Endothelial cell of hepatic sinusoid (primary cell): ENCODE measurements at regions not wholly inside any gene's neighbourhood (a gene's known extent, or its start where the extent isn't known, plus 50 kb on each side); places are given as distances from the start of the nearest gene placed in this dataset.
"Not testable (repeated sequence)": the region's sequence is repeated elsewhere in the genome, so short reads cannot be mapped to it uniquely, and the experiment has no call there.

Experiments used
- in situ Hi-C: cut with HindIII; loops from 2 replicates; pipeline ENCODE4 v1.10.0; 2017; ENCODE audit warnings: low sequenced_read_pairs

DNA sequence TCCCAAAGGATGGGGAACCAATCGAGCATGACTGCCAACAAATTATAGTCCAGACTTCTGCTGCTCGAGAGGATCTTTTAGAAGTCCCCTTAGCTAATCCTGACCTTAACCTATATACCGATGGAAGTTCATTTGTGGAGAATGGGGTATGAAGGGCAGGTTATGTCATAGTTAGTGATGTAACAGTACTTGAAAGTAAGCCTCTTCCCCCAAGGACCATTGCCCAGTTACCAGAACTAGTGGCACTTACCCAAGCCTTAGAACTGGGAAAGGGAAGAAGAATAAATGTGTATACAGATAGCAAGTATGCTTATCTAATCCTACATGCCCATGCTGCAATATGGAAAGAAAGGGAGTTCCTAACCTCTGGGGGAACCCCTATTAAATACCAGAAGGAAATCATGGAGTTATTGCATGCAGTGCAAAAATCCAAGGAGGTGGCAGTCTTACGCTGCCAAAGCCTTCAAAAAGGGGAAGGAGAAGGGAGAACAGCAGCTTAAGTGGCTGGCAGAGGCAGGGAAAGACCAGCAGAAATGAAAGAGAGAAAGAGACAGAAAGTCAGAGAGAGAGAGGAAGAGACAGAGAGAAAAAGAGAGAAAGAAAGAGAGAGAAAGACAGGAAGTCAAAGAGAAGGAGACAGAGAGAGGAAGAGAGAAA, 224.4 kb upstream of the SLC8A1 start:
- in situ Hi-C loops = not testable (repeated sequence)

DNA sequence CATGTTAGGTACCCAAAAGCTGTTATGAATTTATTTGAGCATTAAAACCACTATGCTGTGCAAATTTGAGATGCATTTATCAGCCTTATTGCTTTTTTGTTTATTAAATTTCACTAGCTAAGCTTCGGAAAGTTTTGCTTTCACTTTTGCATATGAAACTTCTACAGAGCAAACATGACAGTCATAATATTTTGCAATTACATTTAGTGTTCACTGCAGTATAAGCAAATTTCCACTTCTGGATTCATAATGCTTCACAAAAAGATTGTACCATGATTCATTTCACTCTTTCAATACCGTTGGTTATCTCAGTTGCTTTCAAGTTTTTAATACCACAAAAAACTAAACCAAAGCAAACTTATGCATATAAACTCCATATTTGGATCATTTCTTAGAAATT, 228.7 kb upstream of the SLC8A1 start:
- in situ Hi-C loops = no loop called here

DNA sequence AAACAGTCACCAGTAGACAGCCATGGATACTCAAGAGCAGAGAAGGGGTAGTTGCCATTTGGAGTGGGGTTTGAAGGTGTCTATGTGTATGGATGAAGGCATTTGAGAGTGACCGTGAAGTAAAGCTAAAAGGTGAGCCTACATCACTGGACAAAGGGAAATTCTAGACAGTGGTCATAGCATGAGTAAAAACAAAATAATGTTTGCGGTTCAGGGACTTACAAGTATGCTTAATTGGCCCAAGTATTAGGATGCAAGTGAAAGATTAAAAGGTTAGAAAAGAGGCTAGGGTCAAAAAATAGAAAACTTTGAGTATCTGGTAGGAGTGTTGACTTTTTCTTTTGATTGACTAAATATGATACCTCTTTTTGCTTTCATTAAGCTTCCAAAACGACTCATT, 238.1 kb upstream of the SLC8A1 start:
- in situ Hi-C loops = no loop called here

DNA sequence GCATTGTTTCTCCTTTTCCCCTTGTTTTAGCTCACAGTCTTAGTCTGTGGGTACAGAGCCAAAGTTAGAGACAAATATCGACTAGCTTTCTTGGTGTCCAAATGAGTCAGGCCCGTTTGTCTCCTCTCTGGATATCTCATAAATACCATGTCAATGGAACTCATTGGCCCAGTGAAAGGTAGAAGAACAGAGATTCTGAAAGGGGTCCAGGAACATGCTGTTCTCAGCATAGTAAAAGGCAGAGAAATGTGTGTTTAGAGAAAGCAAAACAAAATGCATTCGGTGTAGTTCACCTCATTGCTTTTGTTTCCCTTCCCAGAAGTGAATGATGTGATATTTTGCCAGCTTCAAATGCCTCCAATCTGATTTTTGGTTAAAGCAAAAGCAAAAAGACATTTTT, 238.6 kb upstream of the SLC8A1 start:
- in situ Hi-C loops = no loop called here

DNA sequence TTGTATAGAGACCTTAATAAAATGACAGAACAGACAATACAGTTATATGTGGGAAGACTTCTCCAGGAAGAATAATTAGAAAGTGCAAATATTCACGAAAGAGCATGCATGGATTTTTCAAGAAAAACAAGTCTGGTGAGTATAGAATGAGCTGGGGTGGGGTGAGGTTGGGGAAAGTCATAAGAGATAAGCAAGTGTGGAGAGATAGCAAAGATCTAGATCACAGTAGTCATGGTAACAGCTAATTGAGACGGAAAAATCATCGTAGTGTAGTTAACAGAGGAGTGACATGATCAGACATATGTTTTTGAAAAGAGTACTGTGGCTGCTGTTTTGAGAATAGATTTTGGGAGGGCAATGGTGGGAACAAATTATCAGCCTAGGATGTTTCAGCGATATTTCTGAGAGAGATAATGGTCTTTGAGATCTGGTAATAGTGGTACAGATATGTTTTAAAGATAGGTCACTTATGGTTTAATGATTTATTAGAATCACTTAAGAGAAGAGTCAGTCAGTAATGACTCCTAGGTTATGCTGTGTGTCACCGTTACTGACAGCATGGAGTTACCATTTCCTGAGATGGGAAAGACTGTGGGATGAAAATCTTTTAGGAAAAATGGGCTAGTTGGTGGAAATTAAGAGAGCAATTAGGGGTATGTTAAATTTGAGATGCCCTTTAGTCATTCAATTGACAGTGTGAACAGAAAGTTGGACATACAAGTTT, 248.5 kb upstream of the SLC8A1 start:
- in situ Hi-C loops = no loop called here

DNA sequence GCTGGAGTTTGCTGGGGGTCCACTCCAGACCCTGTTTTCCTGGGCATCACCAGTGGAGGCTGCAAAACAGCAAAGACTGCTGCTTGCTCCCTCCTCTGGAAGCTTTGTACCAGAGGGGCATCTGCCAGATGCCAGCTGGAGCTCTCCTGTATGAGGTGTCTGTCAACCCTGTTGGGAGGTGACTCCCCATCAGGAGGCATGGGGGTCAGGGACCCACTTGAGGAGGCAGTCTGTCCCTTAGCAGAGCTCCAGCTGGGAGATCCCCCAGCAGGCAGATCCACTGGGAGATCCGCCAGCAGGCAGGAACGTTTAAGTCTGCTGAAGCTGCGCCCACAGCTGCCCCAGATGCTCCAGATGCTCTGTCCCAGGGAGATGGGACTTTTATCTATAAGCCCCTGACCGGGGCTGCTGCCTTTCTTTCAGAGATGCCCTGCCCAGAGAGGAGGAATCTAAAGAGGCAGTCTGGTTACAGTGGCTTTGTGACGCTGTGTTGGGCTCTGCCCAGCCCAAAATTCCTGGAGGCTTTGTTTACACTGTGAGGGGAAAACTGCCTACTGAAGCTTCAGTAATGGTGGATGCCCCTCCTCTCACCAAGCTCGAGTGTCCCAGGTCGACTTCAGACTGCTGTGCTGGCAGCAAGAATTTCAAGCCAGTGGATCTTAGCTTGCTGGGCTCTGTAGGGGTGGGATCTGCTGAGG, 260.5 kb upstream of the SLC8A1 start:
- in situ Hi-C loops = not testable (repeated sequence)

DNA sequence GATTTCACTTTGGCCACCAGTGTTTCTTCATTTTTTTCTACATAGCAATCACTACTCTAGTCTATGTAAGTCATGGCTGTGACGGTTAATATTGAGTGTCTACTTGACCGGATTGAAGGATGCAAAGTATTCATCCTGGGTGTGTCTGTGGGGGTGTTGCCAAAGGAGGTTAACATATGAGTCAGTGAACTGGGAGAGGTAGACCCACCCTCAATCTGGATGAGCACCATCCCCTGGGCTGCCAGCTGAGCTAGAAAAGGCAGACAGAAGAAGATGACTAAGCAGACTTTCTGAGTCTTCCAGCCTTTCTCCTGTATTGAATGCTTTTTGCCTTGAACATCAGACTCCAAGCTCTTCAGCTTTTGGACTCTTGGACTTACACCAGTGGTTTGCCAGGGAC, 265.0 kb upstream of the SLC8A1 start:
- in situ Hi-C loops = no loop called here

DNA sequence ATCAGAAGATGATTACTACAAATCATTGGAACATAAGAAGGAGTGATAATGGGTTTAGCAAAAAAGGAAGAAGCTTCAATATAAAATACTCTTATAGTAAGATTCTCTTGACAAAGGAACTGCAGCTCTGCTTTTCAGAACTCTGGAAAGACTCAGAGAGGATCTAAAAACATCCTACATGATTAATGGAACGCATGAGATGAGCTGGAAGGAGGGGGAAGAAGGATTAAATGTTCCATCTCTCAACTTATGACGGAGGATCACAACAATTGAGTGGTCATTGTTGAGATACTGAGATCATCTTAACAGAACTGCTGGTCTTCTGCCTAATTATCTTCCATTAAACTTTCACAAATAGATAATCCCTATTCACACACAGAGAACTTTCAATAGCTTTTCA, 267.5 kb upstream of the SLC8A1 start:
- in situ Hi-C loops = no loop called here

DNA sequence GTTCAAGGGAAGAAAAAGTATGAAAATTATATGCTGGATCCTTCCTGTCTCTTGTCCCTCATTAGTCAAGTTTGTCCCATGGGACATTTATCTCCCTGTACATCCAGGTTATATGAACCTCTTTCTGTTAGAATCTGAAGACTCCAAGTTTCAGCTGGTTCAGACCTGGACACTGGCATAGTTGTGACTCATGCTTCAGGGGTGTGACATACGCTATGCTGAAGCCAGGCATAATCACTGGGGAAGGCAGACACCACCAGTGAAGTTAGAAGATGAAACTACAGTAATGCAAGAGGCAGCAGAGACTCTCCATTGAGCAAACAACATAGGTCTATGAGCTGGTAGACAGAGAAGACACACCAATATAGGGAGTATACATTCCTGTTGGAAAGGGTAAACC, 269.7 kb upstream of the SLC8A1 start:
- in situ Hi-C loops = no loop called here

DNA sequence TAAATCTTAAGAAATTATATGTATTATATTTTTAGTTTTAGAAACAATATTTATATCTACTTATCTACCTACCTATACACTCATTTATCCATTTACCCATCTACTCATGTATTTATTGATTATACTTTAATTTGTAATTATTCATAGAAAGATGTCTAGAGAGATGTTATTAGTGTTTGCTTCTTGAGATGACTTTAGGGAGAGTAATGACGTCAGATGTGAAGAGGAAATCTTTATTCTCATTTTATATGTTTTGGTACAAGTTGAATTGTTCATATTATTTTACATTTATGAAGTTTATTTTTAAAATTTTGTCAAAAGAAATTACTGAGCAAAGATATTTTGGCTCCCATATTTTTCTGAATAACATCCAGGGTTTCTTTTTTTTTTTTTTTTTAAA, 271.3 kb upstream of the SLC8A1 start:
- in situ Hi-C loops = no loop called here

DNA sequence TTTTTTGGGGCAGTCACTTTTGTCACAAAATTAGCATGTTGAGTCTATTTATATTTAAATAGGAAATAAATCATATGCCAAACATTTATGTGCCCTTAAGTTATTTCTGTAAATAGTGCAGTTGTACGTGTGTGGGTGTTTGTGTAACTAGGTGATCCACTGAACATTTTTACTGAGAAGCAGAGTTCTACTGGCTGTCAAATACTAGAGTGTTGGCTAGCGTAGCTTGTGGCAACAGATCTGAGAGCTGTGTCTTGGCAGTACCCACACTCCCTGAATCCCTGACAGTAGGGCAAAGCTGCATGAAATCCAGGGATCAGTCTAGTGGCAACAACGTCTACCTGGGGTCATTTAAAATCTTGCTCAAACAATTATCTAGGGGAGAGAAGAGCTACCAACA, 273.1 kb upstream of the SLC8A1 start:
- in situ Hi-C loops = no loop called here

DNA sequence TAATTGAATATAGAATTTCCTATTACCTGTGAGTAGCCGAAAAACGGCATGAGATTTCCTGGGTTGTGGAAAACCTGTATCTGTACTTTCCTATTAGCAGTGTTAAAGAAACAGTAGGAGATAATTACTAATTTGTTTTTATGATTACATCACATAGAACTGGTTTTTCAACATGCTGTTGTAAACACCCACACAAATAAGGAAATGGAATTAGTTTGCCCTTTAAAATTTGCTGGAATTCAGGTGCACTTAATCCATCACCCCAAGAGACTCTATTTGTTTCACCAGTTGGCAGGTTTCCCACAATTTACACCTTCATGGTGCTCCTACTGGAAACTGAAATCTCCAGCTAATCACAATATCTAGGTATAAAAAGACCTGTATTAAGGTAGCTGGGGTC, 274.1 kb upstream of the SLC8A1 start:
- in situ Hi-C loops = no loop called here

DNA sequence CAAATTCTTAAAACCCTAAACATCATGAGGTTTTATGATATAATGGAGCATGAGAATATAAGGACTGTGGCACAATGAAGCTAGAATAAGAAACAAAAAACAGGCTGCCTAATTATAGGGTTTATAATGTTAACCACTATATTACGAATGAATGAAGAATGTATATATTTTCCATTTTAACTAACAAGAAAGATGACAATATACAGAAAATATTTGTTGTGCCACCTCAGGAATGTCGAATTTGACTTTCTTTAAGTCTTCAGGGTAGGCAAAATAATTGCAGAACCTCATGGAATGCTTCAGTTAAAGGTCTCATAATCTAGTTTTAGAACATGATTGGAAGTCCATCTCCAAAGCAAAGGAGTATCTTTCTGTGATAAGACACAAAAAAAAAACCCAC, 282.9 kb upstream of the SLC8A1 start:
- in situ Hi-C loops = no loop called here

DNA sequence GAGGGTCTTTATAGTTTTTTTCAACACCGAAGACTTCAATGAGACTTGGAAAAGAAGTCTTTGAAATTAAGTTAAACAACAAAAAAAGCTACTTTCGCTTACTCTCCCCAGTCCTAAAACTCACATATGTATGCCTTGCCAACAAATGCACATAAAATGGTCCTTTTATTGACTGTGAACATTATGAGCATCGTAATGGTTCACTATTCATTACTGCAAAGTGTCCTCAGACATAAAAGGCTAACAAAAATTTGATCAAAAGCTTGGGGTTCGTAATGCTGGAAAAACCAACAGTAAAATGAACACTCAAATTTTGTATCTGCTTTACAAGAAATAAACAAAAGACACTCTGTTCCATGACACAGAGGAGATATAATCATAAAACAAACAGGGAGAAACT, 285.3 kb upstream of the SLC8A1 start:
- in situ Hi-C loops = no loop called here

DNA sequence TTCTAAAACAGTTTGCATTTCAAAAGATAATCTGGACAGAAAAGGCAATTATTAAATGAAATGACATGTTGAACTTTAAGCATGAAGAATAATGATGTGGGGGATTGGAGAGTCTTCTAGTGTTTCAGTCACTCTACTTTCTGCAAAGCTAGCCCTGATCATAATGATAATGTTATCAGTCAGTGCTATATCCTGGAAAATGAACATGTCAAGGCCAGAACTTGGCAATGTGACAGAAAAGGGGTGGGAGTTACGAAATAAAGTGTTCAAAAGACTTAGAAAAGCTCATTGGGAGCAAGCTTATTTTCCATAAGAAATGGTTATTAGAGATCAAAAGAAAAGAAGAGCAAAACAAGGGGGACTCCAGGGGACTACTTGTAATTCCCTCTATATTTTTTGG, 288.5 kb upstream of the SLC8A1 start:
- in situ Hi-C loops = no loop called here

DNA sequence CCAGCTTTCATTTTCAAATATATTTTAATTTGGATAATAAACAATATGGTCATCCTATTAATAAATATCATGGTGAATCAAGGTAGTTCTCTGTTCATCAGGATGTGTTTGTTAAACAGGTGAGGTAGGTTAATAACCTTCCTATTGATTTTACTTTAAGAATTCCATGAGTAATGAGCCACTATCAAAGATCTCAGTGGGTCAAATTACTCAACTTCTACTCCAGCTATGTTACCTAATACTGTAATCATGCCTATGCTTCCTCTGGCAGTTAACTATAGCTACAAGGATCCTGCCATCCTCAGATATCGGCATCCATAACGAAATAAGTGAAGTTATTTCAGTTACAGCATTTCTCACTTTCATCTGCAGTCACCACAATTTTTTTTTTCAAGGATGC, 289.6 kb upstream of the SLC8A1 start:
- in situ Hi-C loops = no loop called here

DNA sequence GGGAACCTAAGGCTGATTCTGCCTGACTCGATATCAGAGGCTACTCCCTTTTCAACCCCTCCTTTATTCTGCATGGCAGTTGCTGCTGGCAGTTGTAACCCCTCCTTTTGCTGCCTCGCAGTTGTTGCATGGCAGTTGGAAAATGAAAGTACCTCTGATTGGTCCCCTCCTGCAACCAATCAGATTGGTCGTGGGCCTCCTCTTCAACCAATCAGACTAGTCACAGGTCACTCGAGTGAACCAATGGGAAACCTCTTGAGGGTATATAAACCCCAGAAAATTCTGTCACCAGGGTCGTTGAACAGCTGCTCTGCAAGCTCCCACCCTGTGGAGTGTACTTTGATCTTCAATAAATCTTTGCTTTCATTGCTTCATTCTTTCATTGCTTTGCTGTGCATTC, 294.3 kb upstream of the SLC8A1 start:
- in situ Hi-C loops = no loop called here

DNA sequence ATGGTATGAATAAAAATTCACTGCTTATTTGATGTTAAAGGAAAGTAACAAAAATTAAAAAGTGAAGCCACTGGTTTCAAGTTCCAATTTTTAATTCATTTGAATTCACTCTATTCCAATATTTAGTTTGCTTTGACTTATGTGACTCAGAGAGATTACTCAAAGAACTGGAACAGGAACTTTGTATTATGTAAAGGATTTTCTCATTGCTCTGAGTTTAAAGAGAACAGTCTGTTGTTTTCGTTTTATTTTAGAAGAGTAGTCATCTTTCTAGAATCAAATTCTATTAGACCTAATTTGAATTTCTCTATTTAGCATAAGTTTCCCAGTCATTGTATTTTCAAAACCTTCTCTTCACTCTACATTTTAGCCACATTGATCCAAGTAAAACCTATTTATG, 300.1 kb upstream of the SLC8A1 start:
- in situ Hi-C loops = no loop called here

DNA sequence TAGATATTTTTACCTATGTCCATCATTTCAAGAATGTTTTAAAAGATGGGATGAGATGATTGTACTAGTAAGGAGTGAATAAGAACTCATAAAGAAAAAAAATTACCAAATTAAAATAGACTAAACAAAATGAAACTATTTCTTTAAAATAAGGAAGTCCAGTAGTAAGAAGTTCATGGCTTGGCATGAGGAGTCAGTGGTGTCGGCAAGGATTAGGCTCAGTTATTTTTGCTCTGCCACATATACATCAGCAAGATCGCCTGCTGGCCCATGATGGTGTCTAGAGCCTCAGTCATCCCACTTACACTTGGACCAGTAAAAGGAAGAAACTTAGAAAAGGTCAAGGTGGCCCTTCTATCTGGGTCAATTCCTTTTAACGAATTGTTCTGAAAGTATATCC, 300.9 kb upstream of the SLC8A1 start:
- in situ Hi-C loops = no loop called here

DNA sequence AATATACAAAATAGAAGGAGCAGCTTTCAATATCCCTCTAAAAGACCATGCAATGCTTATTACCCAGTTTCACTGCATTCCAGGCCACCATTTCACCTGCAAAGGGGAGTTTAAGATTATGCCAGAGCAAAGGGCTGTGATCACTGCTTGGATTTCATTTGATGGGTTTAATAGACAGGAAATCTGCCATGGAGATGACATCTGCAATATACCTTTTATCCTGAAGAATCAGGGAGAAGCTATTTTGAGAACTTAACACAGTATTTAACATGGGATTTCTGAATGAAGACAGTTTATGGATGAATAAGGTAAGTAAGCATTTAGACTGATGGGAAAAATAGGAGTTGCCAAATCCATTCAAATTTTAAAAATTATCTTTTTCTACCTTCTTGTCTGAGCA, 303.0 kb upstream of the SLC8A1 start:
- in situ Hi-C loops = no loop called here

DNA sequence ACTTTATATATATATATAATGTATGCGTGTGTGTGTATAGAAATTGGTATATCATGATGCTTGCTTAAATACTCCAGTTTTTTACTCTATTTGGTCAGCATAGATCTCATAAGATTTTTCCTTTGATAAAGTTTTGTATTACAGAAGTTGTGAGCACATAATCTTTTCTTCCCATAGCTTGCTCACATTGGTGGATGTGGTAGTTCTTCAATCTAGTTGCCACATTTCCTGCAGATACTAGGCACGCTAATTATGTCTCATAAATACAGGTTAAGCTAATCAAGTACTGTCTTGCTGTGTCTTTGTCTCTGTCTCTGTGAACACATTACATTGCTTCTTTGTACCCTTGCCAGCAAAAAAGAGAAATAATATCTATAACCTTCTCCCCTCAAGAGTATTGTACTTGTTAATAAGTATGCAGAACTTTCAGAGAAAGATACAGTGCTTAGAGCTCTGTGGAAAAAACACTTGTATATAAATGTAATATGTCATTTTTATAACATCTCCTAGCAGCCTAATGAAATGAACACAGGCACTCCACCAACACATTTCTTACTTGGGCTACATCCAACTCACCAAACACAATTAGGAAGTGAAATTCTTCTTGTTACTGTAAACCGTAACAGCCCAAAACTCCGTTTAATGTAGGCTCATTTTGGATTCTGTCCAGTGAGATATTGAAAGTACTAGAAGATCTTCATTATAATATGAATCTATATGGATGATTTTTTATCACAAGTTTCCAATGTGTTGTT, 306.7 kb upstream of the SLC8A1 start:
- in situ Hi-C loops = no loop called here
